Right lobe of liver (tissue), 4 donors: ENCODE measurements at regions not wholly inside any gene's neighbourhood (a gene's known extent, or its start where the extent isn't known, plus 50 kb on each side); places are given as distances from the start of the nearest gene placed in this dataset.

ENCODE experiments used
- POLR2A ChIP-seq: fragments of 450-650 bp; IDR thresholded peaks from one replicate; pipeline ENCODE4 v1.6.1; 2017; ENCODE audit warnings: antibody characterized with exemption, mild to moderate bottlenecking
- TF ChIP-seq, protein P1 (sequence below), 4 donors: fragments of 200-600 bp in 3 of 4; fragments of 450-650 bp in 1 of 4; IDR thresholded peaks; one replicate each; pipeline versions ENCODE4 v1.5.1 to v1.8.0; 2016 to 2022; ENCODE audit warnings: antibody characterized with exemption in 4 of 4, mild to moderate bottlenecking in 2 of 4
- donor health status: DM: no; HTN: no; CAD: no.
- donor health status: DM: no; HTN: no; CAD: no.
- donor health status: DM: no; HTN: yes; CAD: no.

DNA sequence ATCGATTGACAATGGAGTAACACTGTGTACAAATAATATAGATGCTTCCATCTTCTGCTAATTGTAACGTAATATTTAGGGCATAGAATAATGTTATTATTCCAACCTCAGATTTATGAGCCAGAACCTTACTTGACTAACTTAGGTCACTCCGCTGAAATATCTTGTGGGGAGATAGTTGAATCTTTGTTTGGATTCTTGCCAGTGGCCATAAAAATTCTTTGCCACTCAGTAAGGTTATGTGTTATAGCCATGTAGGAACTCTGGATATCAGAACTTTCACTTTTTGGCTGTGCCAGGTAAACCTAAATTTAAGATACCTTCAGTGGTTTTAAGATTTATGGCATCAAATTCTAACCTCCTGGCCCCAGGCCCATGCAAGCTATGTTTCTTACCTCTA is 197.6 kb downstream of the WDR11 start:
- TF ChIP-seq, protein P1, sequence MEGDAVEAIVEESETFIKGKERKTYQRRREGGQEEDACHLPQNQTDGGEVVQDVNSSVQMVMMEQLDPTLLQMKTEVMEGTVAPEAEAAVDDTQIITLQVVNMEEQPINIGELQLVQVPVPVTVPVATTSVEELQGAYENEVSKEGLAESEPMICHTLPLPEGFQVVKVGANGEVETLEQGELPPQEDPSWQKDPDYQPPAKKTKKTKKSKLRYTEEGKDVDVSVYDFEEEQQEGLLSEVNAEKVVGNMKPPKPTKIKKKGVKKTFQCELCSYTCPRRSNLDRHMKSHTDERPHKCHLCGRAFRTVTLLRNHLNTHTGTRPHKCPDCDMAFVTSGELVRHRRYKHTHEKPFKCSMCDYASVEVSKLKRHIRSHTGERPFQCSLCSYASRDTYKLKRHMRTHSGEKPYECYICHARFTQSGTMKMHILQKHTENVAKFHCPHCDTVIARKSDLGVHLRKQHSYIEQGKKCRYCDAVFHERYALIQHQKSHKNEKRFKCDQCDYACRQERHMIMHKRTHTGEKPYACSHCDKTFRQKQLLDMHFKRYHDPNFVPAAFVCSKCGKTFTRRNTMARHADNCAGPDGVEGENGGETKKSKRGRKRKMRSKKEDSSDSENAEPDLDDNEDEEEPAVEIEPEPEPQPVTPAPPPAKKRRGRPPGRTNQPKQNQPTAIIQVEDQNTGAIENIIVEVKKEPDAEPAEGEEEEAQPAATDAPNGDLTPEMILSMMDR (IDR thresholded peaks at IDR 0.05), result no peak
- TF ChIP-seq POLR2A, result no peak
